WI38 (cell line): ENCODE measurements at regions not wholly inside any gene's neighbourhood (a gene's known extent, or its start where the extent isn't known, plus 50 kb on each side); places are given as distances from the start of the nearest gene placed in this dataset.

Experiments
- H3K4me3 ChIP-seq: 2 replicates; pipeline ENCODE4 v1.5.1; 2011; ENCODE audit warnings: low read depth, mild to moderate bottlenecking, control low read depth, low read length
- TF ChIP-seq, protein P1 (sequence below): IDR thresholded peaks from 2 replicates; pipeline ENCODE4 v1.5.1; 2012; ENCODE audit warnings: low read depth, mild to moderate bottlenecking, control low read depth, low read length

DNA sequence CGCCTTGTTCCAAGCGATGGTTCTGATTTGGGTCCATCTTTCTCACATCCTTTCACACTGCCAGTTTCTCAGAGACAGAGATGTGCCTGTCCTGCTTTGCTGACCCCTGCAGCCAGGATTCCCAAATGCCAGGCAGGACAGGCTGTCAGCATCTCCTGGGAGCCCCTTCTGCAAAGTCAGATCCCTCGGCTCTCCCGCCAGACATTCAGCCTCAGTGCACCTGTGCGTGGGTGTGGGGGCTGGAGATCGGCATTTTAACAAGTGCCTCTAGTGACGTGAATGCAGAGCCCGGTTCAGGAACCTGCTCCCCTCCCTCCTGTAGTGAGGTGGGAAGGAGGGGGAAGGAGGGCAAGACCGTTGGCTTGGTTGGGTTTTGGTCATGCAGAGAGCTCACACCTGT lies 108.9 kb upstream of the FGF3 start:
- no peak overlapping the region for H3K4me3 ChIP-seq
- TF ChIP-seq, protein P1, sequence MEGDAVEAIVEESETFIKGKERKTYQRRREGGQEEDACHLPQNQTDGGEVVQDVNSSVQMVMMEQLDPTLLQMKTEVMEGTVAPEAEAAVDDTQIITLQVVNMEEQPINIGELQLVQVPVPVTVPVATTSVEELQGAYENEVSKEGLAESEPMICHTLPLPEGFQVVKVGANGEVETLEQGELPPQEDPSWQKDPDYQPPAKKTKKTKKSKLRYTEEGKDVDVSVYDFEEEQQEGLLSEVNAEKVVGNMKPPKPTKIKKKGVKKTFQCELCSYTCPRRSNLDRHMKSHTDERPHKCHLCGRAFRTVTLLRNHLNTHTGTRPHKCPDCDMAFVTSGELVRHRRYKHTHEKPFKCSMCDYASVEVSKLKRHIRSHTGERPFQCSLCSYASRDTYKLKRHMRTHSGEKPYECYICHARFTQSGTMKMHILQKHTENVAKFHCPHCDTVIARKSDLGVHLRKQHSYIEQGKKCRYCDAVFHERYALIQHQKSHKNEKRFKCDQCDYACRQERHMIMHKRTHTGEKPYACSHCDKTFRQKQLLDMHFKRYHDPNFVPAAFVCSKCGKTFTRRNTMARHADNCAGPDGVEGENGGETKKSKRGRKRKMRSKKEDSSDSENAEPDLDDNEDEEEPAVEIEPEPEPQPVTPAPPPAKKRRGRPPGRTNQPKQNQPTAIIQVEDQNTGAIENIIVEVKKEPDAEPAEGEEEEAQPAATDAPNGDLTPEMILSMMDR: no peak

DNA sequence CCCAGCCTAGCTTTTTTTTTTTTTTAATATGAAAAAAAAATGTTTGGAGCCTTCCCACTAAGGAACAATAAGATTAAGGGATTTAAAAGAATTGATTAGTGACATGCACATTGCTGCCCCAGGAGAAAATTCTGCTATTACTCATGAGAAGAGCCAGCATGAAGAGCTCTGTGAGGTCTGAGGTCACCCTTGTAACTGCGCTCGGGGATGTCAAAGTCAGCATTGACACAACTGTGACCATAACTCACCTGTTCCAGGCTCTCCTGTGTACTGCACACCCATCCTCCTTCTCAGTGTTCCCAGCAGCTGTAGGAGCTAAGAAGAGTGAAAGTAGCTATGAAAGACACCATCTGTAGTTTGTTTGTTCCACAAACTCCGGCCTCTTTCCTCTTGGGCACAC lies 109.8 kb upstream of the FGF3 start:
- no peak overlapping the region for H3K4me3 ChIP-seq
- TF ChIP-seq, protein P1: no peak

DNA sequence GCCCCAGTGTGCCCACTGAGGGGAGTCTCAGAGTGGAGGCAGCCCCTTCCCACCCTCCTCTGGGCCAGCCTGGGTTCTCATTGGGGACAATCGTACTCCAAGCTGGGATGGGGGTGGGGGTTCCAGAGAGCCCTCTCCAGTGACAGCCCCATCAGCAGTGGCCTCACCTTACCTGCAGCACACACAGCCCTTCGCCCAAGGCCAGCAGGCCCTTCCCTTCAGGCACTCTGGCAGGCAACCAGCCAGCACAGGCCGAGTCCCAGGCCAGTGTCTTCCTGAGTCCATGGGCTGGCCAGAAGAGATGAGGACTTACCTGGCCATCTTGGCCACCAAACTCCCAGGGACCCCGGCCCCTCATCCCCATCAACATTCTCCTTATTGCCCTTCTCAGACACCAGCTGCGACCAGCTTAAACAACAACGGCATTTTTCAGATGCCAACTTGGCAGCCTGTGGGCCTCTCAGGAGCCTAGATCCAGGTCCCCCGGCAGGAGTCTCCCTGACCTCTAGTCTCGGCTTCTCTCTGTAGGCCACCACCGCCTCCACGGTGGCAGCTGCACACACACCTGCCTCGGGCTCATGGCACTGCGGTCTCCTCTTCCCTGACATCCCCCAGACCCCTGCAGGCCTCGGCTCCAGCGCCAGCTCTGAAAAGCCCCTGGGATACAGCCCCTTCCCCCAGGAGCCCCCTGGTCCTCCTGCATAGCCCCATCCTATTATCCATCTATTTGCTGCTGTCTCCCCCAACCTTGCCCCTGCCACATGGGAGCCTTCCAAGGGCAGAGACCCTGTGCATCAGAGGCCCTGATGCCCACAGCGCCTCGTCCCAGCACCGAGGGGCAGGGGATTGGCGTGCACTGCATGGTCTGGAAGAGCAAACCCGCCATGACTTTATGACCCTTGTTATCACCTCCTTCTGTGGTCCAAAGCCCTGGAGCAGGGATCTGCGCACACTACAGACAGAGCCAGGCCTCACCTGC lies 111.2 kb upstream of the FGF3 start:
- TF ChIP-seq, protein P1: no peak
- H3K4me3 ChIP-seq: no peak overlapping the region

DNA sequence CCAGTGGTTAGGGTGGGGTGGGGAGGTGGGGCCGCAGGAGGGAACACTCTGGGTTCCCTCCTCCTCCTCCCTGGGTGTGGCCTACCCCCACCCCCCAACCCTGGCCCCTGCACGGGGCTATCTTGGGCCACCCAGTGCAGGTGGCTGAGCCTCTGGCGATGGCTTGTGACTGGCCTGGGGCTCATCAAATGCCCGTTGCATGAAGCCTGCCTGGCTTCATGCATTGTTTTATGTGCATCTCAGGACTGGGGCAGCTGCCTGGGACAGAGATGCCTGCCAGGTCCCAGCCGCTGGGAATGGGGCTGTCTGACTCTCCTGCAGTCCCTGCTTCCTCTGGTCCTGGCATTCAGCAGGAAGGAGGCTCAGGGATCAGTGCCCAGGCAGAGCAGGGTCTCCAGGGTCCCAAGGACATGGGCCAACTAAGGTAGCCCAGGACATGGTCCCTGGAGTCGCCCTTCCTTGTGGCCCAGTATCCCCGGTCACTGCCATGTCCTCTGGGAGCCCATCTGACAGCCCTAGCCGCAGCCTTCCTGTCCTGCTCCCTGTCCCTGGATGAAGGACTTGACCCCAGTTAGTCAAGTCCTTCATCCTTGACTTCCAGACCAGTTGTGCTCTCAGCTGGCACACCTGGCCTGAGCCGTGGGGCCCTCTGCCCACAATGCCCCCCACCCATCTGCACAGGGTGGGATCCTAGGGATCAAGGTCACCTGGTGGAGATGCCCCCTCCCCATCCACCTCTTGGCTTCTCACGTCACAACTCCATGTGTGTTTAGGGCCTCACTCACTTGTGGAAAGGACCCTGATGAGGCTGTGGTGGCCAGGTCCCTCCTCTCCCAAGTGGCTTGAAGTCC lies 112.1 kb upstream of the FGF3 start:
- H3K4me3 ChIP-seq: no peak overlapping the region
- TF ChIP-seq, protein P1: no peak

DNA sequence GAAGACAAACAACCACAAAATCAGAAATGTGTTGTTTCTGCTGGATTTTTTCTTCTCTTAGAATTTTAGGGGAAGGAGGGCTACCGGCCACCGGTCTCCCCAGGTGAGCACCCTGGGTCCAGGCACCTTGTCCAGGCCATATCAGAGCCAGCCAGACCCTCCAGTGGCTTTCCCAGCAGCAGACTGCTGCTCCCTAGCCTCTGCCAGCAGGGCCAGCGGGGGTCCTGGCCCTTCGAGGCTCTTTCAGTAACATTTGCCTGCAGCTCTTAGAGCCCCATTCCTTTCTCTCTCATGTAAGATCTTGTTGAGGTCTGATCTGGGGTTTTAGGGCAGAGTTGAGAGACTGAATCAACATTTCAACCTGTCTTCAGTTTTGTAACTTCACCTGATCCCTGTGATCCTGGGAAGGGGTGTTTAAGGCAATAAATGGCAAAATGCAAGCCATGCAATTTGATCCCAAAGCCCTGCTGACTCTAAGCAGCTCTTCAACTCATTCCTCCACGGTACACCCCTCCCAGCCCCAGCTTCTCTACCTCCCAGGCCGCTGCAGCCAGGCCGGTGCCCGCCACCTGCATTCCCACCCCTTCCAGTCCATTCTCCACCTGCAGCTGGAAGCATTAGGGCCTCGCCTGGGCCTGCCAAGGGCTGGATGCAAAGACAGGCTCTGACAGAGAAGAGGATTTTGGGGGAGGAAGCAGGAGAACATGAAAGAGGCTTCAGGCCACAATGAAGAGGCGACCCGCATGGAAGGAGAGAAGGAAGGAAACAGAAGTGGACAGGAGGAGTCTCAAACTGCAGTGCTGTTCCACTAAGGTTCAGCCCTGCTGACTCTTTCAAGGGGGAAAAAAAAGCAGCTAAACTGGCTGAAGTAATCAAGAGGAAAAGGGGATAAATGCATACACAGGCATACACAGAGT lies 113.0 kb upstream of the FGF3 start:
- no peak overlapping the region for H3K4me3 ChIP-seq
- TF ChIP-seq, protein P1: no peak

DNA sequence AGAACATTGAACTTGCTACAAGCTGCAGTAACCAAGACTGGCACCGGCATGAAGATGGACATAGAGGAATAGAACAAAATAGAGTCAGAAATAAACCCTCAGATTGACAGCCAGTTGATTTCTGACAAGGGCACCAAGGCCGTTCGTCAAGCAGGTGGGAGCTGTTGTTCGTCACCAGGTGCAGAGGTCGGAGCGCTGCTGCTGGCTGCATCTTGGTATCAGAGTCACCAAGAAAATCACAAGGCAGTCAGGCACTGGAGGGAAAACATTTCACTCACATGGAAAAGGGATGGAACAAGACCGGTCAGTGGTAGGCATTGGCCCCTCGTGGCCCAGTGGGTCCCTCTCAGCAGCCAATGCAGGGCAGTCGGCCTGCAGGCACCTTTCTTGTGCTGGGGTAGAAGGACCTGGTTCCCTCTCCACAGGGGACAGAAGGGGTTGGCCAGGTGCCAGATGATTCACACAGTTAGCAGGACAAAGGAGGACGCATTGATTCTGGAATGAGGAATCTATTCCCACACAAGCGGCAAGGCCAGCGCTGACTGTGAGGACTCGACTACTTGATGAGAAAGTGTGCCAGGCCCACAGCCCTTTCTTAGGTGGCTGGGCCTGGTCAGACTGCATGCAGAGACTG lies 115.8 kb upstream of the FGF3 start:
- TF ChIP-seq, protein P1: no peak
- no peak overlapping the region for H3K4me3 ChIP-seq
